Left renal pelvis (tissue), 4 donors: ENCODE measurements at regions not wholly inside any gene's neighbourhood (a gene's known extent, or its start where the extent isn't known, plus 50 kb on each side); places are given as distances from the start of the nearest gene placed in this dataset.

ENCODE experiments used
- DNase-seq, 4 donors: peaks; one replicate each; pipeline ENCODE4 v3.0.0-alpha.2; 2013; ENCODE audit warnings: low read depth in 4 of 4, low spot score in 3 of 4

DNA sequence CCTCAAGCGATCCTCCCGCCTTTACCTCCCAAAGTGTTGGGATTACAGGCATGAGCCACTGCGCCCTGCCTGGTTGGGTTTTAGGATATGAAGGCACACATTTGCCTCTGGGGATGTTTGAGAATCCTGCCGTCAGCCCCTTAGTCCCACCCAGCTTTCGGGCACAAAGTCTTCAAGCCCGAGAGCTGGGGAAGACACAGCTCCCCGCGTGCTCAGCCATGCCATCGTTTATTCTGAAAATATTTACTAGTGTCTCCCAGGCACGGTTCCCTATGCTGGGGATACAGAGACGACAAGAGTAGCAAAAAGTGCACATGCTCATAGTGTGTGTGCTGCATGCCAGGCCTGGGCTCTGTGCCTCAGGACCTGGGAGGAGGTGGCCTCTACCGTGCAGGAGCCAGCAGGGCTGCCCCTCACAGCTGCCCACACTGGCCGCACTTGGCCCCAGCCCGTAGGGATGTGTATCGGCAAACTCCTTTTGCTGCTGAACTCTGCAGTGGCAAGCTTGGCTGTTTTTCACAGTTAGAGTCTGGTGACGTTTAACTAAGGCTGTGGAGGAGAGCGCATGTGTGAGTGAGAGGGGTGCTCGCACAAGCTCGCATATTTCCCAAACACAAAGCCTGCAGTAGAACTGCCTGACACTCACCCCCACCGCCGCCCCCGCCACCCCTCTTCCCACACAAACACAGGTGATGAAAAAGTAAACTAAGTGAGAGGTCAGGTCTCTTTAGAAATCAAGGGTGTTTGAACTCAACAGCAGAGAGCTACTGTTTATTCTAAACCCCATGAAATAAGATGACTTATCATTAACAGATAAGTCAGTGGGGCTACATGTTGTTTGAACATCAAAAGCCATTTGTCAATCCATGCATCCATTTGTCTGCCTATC lies 266.4 kb downstream of the MRTFB start:
- peak in 2 of 4 donors; percentile 12 to 37 for DNase-seq

DNA sequence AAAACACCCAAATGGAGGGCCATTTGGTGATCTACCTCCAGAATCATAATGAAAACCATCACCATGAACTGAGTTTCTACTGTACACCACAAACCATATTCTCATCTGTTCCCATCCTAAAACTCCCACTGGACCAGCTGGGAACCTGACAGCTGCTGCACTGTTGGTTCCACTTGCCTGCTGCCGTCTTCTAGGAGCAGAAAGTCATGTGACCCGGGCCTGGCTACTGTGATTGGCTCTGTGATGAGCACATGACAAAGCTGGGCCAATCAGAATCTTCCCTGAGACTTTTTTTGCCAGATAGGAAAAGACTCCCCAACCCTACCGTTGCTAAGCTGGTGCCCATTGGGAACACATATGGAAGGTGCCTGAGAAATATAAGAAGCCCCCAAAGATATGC lies 264.2 kb downstream of the MRTFB start:
- no peak for DNase-seq

DNA sequence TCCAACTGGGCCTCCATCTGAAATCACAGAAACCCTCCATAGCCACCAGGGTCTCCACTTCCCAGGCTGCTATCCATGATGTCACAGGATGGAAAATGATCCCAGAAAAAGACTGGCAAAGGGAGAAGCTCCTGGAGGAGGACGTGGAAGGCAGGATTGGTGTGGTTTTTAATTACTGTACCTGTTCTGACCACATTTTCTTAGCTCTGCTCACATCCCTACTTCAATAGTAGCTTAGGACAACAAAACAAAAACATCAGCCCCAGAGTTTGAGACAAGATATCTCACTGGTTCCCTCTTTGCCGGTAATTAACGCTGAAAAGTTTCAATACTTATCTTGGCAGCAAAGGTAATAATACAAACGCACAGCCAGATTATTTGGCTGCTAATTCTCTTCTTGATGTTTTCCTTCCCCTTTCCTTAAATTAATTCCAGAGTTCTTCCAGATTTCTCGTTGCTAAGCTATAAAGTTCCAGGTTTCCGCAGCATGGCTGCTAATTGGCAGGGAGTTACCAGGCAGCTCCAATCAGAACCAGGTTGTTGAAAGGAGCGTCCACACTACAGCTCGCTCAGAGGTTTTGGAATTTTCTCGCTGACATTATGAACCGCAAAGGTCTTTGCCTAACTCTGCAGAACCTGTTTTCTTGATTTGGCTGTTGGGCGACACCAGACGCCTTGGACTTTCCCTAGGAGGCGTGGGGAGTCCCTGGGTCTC lies 263.4 kb downstream of the MRTFB start:
- no peak for DNase-seq

DNA sequence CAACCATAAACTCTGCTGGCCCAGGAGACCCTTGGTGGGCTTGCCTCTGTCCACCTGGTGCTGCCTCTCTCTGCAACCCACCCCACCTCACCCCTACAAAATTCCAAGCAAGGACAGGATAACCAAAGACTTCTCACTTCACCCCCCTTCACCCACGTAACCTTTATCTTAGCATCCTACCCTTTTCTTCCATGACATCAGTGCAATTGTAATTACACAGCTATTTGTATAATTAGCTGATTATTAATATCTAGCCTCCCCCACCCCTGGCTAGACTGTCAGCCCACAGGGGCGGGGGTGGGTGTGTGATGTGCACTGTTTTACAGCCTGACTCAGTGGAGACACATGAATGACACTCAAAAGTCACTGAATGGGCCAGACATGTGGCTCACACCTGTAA lies 262.2 kb downstream of the MRTFB start:
- DNase-seq: no peak

DNA sequence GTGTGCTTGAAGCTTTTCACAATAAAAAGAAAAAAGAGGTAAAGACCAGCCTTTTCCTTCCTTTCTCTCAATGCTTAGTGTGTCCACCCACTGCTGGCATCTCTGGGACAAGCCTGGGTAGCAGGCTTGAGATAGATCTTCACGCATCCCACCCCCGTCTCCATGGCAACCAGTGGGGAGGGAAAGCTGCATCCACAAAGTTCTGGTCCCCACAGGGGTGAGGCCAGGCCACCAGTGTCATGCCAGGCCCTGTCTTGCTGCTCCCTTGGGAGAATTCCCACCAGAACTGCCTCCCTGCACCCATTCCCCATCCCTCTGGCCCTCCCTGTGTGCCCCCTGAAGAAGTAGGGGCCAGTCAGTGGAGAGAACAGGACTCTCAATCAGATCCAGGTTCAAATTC lies 259.9 kb downstream of the MRTFB start:
- no peak for DNase-seq

DNA sequence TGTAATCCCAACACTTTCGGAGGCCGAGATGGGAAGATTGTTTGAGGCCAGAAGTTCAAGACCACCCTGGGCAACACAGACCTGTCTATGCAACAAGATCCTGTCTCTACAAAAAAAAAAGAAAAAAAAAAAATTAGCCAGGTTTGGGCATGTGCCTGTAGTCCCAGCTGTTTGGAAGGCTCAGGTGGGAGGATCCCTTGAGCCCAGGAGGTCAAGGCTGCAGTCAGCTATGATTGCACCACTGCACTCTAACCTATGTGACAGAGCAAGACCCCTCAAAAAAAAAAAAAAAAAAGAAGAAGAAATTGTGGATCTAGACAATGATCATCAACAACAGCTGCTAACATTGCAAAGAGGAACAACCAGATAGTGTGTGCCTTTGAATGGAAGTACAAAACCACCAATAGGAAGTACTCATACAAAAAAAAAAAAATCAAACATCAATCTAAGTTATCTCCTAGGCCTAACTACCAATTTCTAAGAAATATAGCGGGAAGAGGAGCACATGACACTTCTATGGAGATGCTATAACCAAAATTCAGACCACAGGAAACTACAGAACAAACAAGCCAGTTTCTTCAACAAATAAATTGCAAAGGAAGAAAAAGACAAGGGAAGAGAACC lies 258.7 kb downstream of the MRTFB start:
- no peak for DNase-seq

DNA sequence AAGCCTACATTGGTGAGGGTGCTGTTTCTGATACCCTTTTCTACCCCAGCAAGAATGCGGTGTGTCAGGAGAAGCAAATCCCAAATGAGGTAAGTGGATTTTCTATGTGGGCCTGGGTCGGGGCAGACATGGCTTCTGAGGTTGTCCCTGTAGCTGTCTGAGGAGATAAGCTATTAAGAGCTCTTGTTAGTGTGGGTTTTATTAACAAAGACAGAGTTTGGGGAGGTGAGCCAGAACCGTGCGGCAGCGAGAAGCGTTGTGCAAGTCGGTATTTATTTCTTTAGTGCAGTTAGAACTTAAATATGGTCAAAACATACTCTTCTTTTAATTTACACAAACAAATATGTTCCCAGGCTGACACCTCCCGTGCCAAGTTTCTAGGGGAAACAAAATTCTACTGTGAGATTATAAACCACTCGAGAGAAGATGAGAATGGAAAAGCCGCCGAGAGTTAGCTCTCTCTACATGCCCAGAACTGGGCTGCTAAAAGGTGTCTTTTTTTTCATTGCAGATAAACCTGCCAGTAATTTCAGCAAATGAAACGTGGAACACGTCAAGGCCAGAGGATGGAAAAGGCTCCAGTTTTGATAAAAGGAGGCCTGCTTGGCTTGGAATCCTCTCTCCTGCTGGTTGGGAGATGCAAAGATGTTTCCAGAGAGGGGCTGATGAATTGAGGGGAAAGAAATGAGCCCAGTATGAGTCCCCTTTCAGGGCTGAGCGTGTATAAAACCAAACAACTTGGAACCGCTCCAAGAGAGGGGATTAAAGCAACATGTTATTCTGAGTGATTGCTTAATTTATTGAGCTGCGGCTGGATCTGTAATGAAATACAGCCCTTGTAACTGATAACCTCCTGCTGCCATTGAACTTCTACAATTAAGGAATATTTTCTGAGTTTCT lies 254.6 kb downstream of the MRTFB start:
- DNase-seq: no peak

DNA sequence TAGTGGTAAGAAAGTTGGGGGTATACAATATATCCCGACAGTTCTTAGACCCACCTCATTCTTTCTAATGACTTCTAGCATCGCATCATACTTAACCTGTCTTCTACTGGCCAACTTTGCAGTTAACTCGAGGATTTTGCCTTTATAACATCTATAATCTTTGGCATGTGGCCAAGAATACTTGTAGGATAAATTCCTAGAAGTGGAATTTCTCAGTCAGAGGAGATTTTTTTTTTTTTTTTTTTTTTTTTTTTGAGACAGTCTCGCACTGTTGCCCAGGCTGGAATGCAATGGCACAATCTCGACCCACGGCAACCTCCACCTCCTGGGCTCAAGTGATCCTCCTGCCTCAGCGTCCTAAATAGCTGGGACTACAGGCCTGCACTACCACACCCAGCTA lies 253.5 kb downstream of the MRTFB start:
- DNase-seq: no peak

DNA sequence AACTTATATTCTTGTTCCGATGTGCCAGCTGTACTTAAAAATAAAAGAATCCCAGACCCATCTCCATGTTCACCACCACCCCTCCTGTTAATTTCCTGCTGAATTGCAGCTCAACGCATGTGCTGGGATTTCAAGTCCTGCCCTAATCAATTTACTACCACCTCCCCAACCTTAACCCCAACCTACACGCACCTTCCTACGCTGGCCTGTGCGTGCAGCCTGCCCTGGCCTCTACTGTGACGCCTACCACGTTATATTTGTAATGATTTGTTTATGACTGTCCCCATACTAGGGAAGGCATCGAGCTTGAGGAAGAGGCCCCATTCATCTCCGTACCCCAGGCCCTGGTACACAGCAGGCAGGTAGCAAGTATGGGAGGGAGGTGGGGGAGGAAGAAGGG lies 251.1 kb downstream of the MRTFB start:
- no peak for DNase-seq

DNA sequence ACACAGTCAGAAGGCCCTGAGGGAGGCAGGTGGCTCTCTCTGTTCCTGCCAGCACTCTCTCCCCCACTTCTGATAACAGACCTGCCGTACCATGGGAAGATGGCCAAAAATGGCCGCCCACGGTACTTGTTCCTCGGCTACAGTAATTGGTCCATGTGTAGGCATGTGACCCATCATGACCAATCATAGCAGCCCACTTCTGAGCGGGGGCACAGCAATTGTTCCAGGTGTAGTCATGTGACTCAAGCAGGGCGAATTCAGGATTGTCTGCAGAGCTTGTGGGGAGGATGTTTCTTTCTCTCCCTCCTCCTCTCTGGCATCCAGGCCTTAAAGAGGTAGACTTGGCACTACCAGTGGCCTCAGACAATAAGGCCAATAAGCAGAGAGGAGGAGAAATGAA lies 250.4 kb downstream of the MRTFB start:
- DNase-seq: no peak

DNA sequence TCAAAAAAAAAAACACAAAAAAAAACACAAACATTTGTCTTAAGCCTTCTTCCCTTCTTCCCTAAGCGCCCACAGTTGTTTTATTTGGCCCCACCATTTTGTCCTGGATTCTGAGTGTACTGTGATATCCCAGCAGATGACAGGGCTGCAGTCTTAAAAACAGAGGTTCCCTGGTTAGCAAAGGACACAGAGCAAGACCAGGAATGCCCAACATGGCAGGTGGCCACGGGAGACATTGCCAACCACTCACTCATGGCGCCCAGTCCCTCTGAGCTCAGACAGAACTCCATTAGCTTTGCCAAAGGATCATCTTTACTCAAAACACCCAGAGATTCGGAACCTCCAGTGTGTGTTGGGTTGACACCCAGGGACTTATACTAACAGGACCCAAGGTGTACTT lies 249.3 kb downstream of the MRTFB start:
- DNase-seq: no peak
